GM18507 (cell line): ENCODE measurements at regions not wholly inside any gene's neighbourhood (a gene's known extent, or its start where the extent isn't known, plus 50 kb on each side); places are given as distances from the start of the nearest gene placed in this dataset.

Source experiments
- DNase-seq: peaks from one replicate; pipeline ENCODE4 v3.0.0; 2011; ENCODE audit warnings: low read depth; ENCODE audit not compliant: insufficient read length; ENCODE audit errors: extremely low spot score
- FAIRE-seq: peaks from 2 replicates; lab custom pipeline; 2011; peaks lifted over from hg19 to GRCh38; lab: Jason Lieb, UNC

DNA sequence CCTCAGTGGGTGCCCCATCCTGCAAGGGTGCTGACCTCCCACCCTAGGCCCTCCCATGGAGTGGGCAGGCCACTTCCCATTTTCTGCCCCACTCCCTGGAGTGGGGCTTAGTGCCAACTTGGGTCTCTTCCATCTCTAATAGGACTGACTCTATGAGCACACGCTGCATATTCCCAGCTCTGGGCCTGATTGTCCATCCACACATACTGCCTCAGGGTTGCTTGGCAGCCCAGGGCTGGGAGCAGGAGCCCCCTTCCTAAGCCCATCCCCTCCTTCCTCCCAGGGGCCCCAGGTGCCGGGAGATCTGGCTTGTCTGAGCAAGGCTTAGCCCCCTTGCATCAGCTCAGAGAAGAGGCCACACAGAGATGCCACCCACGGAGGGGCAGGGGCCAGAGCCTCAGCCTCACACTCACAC, 55.1 kb downstream of the PJA1 start:
- no peak for FAIRE-seq
- DNase-seq: no peak

DNA sequence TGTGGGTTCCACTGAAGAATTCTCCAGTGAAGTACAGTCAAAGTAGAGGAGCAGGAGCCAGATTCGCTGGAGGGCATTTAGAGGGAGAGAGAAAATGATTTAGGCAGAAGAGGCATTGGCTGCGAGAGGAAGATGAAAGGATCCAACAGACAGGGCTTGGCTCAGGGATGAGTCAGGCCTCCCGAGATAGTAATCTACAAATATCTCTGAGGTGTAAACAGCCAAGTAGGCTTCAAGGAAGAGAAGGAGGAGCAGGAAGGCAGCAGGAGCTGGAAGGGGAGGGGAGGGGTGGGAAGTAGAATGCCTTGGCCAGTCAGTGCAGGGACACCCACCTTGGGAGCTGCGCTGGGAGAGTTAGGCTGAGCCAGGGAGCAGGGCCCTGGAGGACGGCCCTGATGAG, 55.5 kb downstream of the PJA1 start:
- FAIRE-seq (no peak), DNase-seq (no peak)

DNA sequence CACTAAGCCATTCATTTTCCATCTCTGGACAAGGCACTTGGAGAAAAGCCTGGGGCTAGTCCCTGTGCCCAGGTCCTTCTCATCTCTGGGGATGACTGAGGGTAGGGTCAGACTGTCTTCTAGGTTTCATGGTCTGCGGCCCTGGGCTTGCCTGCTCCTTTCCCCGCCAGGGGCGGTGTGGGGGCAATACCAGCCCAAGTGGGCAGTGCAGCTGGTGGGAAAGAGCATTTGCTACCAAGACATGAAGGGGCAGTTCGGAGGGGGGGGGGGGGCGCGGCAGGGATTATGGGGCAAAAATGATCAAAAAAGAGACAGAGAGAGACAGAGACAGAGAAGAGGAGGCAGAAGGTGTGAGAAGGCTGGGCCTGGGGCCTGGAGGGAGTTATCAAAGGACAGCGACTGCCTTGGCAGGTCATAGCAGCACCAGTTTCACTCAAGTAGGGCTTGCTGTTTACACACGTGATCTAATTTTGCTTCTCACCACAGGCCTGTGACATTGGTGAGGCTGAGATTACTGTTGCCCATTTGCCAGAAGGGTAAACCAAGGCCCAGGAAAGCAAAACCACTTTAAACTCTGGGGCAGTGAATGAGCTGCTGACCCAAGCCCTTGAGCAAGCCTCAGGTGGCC, 56.1 kb downstream of the PJA1 start:
- FAIRE-seq: no peak
- DNase-seq: no peak

GRCh38 chrX:69107747-69108401, 57.4 kb downstream of the PJA1 start:
- FAIRE-seq: no peak
- no peak for DNase-seq

DNA sequence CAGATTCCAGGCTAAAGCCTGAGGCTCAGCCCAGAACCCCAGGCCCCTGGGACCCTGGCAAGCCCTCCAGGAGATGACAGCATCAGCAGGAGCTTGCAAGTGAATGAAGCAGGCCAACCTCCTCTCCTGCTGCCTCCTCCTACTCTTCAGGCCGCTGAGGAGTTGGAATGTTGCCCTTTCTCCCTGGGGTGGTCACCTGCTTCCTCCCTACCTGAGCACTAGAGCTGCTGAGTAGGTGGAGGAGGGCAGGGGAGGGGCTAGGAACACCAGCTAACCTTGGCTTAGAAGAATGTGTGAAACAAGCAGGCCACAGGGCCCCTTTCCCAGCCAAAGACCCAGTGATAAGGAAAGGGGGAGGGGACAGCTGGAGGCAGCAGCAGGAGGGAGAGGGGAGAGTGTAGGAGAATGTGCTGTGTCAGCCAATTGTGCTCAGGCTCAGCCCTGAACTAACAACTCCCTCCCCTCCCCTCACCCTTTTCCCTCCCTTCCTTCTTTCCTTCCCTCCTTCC, 58.0 kb downstream of the PJA1 start:
- FAIRE-seq (no peak), DNase-seq (no peak)

DNA sequence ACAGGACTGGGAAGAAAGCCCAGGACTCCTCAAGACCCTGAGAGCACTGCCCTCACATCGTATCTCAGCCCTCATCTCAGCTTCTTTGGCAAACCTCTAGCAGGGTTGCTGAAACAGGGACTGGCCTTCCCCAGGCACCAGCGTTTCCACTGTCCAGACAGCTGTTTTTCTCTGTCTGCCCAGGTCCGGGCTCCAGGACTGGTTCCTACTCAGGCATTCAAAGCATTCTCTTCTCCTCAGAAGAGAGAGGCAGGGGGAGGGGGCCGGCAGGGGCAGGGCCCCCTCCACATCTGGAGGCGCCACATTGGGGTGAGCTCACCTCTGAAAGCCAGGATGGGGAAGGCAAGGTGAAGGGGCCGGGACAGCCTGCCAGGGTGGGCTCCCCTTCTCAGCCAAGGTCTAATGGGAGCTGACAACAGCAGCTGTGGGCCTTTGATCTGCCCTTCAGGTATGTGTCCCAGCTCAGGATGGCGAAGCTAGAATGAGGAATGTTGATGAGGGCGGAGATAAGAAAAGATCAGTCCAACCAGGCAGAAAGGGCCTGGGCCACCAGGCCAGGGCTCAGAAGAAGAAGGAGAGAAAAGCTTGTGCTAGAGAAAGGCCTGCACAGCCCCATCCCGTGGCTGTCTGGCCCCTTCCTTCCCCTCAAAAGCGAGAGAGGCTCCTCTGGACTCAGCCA, 60.4 kb downstream of the PJA1 start:
- FAIRE-seq: no peak
- DNase-seq: no peak

- FAIRE-seq (no peak), DNase-seq (no peak)
Measured at GRCh38 chrX:69103539-69103938, 61.7 kb downstream of the PJA1 start.

- no peak for FAIRE-seq
- DNase-seq: no peak
Measured at GRCh38 chrX:69102612-69103194, 62.5 kb downstream of the PJA1 start.

- FAIRE-seq: no peak
Measured at GRCh38 chrX:69101683-69102251, 63.5 kb downstream of the PJA1 start.

DNA sequence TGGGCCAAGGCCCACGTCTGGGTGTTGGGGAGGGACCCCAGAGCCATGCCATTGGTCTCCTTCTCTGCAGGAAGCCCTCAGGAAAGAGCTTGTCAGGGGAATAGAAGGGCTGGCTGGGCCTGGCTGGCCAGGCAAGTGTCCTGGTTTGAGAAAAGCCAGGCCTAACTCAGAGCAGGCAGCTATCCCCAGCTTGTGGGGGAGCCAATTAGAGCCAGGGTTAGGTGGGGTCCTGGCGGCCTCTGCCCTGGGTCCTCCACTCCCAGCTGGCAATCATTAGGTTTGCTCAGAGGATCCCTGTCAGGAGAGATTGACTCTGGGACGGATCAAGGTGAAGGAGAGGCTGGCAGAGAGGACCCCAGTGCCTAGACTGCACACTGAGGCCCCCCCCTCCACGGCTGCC, 64.8 kb downstream of the PJA1 start:
- DNase-seq (no peak), FAIRE-seq (no peak)

More at GRCh38 chrX:69101683-69102251, 63.5 kb downstream of the PJA1 start:
- DNase-seq: no peak

- no peak for DNase-seq
- no peak for FAIRE-seq
Measured at GRCh38 chrX:69097451-69098236, 67.6 kb downstream of the PJA1 start.

- DNase-seq (no peak), FAIRE-seq (no peak)
Measured at GRCh38 chrX:69096963-69097362, 68.3 kb downstream of the PJA1 start.

DNA sequence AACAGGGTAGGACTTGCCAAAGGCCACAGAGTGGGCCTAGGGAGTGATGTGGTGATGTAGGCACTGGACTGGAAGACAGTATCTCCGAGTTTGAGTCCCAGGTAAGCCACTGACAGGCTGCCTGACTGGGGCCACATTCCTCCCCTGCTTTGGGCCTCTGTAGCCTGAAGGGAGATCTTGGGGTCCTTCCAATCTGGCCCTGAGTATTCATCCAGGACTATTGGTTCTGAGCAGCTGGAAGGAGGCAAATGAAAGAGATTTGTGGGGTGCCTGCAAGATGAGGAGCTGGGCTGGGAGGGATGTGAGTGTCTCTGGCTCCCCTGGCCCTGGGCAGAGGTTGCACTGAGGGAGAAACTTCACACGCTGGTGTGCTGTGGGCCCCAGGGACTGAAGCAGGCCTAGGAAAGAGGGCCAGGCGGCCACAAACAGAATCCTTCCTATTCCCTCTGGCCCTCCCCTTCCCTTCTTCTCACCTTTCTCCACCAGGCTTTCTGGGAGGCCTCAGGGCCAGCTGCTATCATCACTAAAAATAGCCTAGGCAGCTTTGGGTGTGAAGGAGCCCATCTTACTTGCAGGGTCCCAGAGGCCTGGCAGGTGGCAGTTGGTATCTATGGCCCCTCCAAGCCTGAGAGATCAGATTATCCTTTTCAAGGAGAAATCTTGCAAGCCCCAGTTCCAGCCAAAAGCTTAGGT, 70.1 kb downstream of the PJA1 start:
- DNase-seq: no peak
- FAIRE-seq: no peak

GRCh38 chrX:69093960-69094871, 71.0 kb downstream of the PJA1 start:
- FAIRE-seq (peak; percentile 88), DNase-seq (peak; percentile 22)

DNA sequence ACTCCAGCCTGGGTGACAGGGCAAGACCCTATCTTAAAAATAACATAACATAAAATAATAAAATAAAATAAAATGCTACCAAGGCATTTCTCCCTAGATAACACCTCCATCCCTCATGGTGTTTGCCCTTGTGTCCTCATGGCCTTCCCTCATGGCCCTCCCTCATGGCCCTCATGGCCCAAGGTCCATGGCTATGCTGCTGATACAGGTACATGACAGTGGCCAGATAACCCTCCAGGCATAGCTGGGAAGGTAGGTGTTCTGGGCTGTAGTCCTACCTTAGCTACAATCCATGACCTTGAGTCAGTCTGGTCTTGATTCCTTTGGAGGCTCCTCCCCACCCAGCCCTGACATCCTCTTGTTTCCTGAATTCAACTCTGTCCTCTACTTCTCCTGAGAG, 75.2 kb downstream of the PJA1 start:
- no peak for FAIRE-seq
- no peak for DNase-seq

- DNase-seq (no peak), FAIRE-seq (no peak)
Measured at GRCh38 chrX:69089203-69089602, 76.0 kb downstream of the PJA1 start.

- FAIRE-seq: no peak
Measured at GRCh38 chrX:69088171-69088938, 76.9 kb downstream of the PJA1 start.

More at GRCh38 chrX:69088171-69088938, 76.9 kb downstream of the PJA1 start:
- DNase-seq: no peak
